H4 (cell line): ENCODE measurements at regions not wholly inside any gene's neighbourhood (a gene's known extent, or its start where the extent isn't known, plus 50 kb on each side); places are given as distances from the start of the nearest gene placed in this dataset.
A peak's percentile ranks its signal among the peaks of the same experiment; 100 is the strongest.
"Not testable (repeated sequence)": the region's sequence is repeated elsewhere in the genome, so short reads cannot be mapped to it uniquely, and the experiment has no call there.

Experiments used
- DNase-seq: peaks from one replicate; pipeline ENCODE4 v3.0.0-alpha.2; 2015; ENCODE audit warnings: low spot score

- no peak for DNase-seq
These were observed 448.4 kb upstream of the CDH11 start for GRCh38 chr16:65570261-65570660.

- DNase-seq: no peak
These were observed 438.0 kb upstream of the CDH11 start for GRCh38 chr16:65559846-65560245.

GRCh38 chr16:65549689-65550088, 427.8 kb upstream of the CDH11 start:
- not testable (repeated sequence) for DNase-seq

GRCh38 chr16:65548470-65548869, 426.6 kb upstream of the CDH11 start:
- no peak for DNase-seq

GRCh38 chr16:65547772-65548446, 426.0 kb upstream of the CDH11 start:
- DNase-seq: peak; percentile 92

- peak; percentile 52 for DNase-seq
These were observed 424.5 kb upstream of the CDH11 start for GRCh38 chr16:65546353-65546791.

- DNase-seq: no peak
These were observed 423.6 kb upstream of the CDH11 start for GRCh38 chr16:65545413-65545956.

GRCh38 chr16:65543781-65544740, 422.2 kb upstream of the CDH11 start:
- no peak for DNase-seq

- DNase-seq: no peak
These were observed 419.8 kb upstream of the CDH11 start for GRCh38 chr16:65541646-65542045.

- no peak for DNase-seq
These were observed 419.0 kb upstream of the CDH11 start for GRCh38 chr16:65540901-65541300.

- DNase-seq: no peak
These were observed 417.1 kb upstream of the CDH11 start for GRCh38 chr16:65538976-65539375.

- DNase-seq: no peak
These were observed 415.5 kb upstream of the CDH11 start for GRCh38 chr16:65537336-65537735.

- no peak for DNase-seq
These were observed 412.3 kb upstream of the CDH11 start for GRCh38 chr16:65534121-65534528.

GRCh38 chr16:65532846-65533245, 411.0 kb upstream of the CDH11 start:
- DNase-seq: no peak

GRCh38 chr16:65532258-65532657, 410.4 kb upstream of the CDH11 start:
- DNase-seq: no peak

- no peak for DNase-seq
These were observed 409.6 kb upstream of the CDH11 start for GRCh38 chr16:65531475-65531874.

GRCh38 chr16:65525707-65526106, 403.8 kb upstream of the CDH11 start:
- DNase-seq: no peak

- peak; percentile 79 for DNase-seq
These were observed 403.1 kb upstream of the CDH11 start for GRCh38 chr16:65524997-65525396.

- DNase-seq: no peak
These were observed 402.4 kb upstream of the CDH11 start for GRCh38 chr16:65524231-65524630.

GRCh38 chr16:65523283-65523944, 401.6 kb upstream of the CDH11 start:
- DNase-seq: no peak

- no peak for DNase-seq
These were observed 400.5 kb upstream of the CDH11 start for GRCh38 chr16:65522412-65522811.
